C4-2B (cell line): ENCODE measurements at regions not wholly inside any gene's neighbourhood (a gene's known extent, or its start where the extent isn't known, plus 50 kb on each side); places are given as distances from the start of the nearest gene placed in this dataset.

ENCODE experiments used
- ZFX ChIP-seq: fragments of 450-650 bp; IDR thresholded peaks from 2 replicates; pipeline ENCODE4 v1.6.1; 2017
- TF ChIP-seq, protein P1 (sequence below): fragments of 450-650 bp; conservative IDR thresholded peaks from 2 replicates; pipeline ENCODE4 v1.5.1; 2017; ENCODE audit warnings: mild to moderate bottlenecking

DNA sequence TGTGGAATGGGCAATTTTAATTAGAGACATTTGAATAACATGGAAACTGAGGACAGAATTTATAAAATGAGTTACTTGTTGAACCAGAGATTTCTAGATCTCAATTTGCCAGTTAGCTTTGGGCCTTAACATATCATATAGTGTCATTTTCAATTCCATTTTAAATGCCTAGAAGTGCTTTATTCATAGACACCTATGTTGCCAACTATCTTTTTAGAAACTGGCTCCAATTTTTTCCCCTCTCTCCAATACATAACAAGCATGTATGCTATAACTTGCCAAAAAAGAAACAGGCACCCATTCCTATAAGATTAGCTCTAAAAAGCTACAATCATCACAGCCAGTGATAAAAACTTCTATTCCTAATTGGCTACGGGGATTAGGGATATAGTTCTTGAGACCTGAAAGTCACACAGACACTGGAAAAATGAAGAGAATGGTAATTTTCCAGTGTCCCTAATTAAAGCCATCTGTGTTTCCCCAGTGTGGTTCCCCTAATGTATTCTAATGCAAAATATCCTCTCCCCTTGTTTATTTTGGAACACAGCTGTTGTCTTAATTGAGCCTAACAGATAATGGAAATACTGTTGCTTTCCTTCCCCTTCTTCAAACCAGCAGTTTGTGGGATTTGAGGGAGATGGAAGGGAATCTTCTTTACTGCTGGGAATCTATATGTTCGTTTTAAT is 205.5 kb upstream of the FSHR start:
- TF ChIP-seq, protein P1, sequence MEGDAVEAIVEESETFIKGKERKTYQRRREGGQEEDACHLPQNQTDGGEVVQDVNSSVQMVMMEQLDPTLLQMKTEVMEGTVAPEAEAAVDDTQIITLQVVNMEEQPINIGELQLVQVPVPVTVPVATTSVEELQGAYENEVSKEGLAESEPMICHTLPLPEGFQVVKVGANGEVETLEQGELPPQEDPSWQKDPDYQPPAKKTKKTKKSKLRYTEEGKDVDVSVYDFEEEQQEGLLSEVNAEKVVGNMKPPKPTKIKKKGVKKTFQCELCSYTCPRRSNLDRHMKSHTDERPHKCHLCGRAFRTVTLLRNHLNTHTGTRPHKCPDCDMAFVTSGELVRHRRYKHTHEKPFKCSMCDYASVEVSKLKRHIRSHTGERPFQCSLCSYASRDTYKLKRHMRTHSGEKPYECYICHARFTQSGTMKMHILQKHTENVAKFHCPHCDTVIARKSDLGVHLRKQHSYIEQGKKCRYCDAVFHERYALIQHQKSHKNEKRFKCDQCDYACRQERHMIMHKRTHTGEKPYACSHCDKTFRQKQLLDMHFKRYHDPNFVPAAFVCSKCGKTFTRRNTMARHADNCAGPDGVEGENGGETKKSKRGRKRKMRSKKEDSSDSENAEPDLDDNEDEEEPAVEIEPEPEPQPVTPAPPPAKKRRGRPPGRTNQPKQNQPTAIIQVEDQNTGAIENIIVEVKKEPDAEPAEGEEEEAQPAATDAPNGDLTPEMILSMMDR, result no peak
- no peak for TF ChIP-seq ZFX
